HepG2 (cell line): ENCODE measurements at regions not wholly inside any gene's neighbourhood (a gene's known extent, or its start where the extent isn't known, plus 50 kb on each side); places are given as distances from the start of the nearest gene placed in this dataset.

Experiments
- GFI1 ChIP-seq: sonication (generic); formaldehyde crosslinking; IDR thresholded peaks from 2 replicates; pipeline ENCODE4 v1.5.0; 2020; ENCODE audit warnings: missing genetic modification reagents, mild to moderate bottlenecking, borderline replicate concordance
- HMG20A ChIP-seq: IDR thresholded peaks from 2 replicates; pipeline ENCODE4 v1.6.1; 2016; ENCODE audit warnings: borderline replicate concordance
- KLF15 ChIP-seq: sonication (generic); formaldehyde crosslinking; IDR thresholded peaks from 2 replicates; pipeline ENCODE4 v1.8.1; 2023; ENCODE audit warnings: borderline replicate concordance, mild to moderate bottlenecking, inconsistent platforms, missing genetic modification reagents, mixed read lengths
- PHF8 ChIP-seq: sonication (generic); formaldehyde crosslinking; IDR thresholded peaks from 2 replicates; pipeline ENCODE4 v1.5.0; 2020; ENCODE audit warnings: missing genetic modification reagents
- POLR2G ChIP-seq: fragments of 200-400 bp; formaldehyde crosslinking; IDR thresholded peaks from 2 replicates; pipeline ENCODE4 v1.6.1; 2018; ENCODE audit warnings: mild to moderate bottlenecking, low read depth, low read length, moderate library complexity
- PRMT3 ChIP-seq: sonication (generic); formaldehyde crosslinking; IDR thresholded peaks from 2 replicates; pipeline ENCODE4 v1.8.1; 2022; ENCODE audit warnings: low read depth, mild to moderate bottlenecking, moderate library complexity, missing genetic modification reagents, borderline replicate concordance
- SRSF4 ChIP-seq: fragments of 200-400 bp; formaldehyde crosslinking; IDR thresholded peaks from one replicate; pipeline ENCODE4 v1.6.1; 2018; ENCODE audit warnings: mild to moderate bottlenecking, low read depth, low read length, moderate library complexity; ENCODE audit not compliant: poor library complexity, severe bottlenecking
- STAT5B ChIP-seq: sonication (generic); formaldehyde crosslinking; IDR thresholded peaks from 2 replicates; pipeline ENCODE4 v1.4.0; 2020; ENCODE audit warnings: missing genetic modification reagents
- SYNCRIP ChIP-seq: fragments of 200-400 bp; formaldehyde crosslinking; IDR thresholded peaks from 2 replicates; pipeline ENCODE4 v1.6.1; 2018; ENCODE audit warnings: mild to moderate bottlenecking, low read depth, low read length; ENCODE audit not compliant: insufficient read depth
- ZBTB10 ChIP-seq: sonication (generic); formaldehyde crosslinking; IDR thresholded peaks from 2 replicates; pipeline ENCODE4 v1.4.0; 2020; ENCODE audit warnings: missing genetic modification reagents, borderline replicate concordance
- ZNF136 ChIP-seq: sonication (generic); formaldehyde crosslinking; IDR thresholded peaks from 2 replicates; pipeline ENCODE4 v1.8.1; 2022; ENCODE audit warnings: low read depth, mild to moderate bottlenecking, moderate library complexity, missing genetic modification reagents
- ZNF230 ChIP-seq: sonication (generic); formaldehyde crosslinking; IDR thresholded peaks from 2 replicates; pipeline ENCODE4 v1.4.0; 2020; ENCODE audit warnings: mild to moderate bottlenecking, missing genetic modification reagents
- ZNF24 ChIP-seq: fragments of 450-650 bp; IDR thresholded peaks from 2 replicates; pipeline ENCODE4 v1.6.1; 2017; ENCODE audit warnings: antibody characterized with exemption, mild to moderate bottlenecking
- ZNF513 ChIP-seq: sonication (generic); formaldehyde crosslinking; conservative IDR thresholded peaks from 2 replicates; pipeline ENCODE4 v1.5.0; 2020; ENCODE audit warnings: missing genetic modification reagents
- ZNF569 ChIP-seq: sonication (generic); formaldehyde crosslinking; IDR thresholded peaks from 2 replicates; pipeline ENCODE4 v1.5.0; 2020; ENCODE audit warnings: mild to moderate bottlenecking, missing genetic modification reagents, moderate library complexity, borderline replicate concordance
- ZNF703 ChIP-seq: sonication (generic); formaldehyde crosslinking; IDR thresholded peaks from 2 replicates; pipeline ENCODE4 v1.5.1; 2020; ENCODE audit warnings: missing genetic modification reagents, mild to moderate bottlenecking, moderate library complexity, borderline replicate concordance
- ZNF773 ChIP-seq: sonication (generic); formaldehyde crosslinking; IDR thresholded peaks from 2 replicates; pipeline ENCODE4 v1.4.0; 2020; ENCODE audit warnings: missing genetic modification reagents, borderline replicate concordance

- TF ChIP-seq POLR2G (no peak), HMG20A (CRISPR knock-in tag) (peak; percentile 94), ZNF24 (no peak), ZNF569 (CRISPR knock-in tag) (no peak), ZBTB10 (no peak; the same call in 1 of the 2 replicates), STAT5B (CRISPR knock-in tag) (0 out of 2 replicates have a peak, but pooled peaks have one; percentile 39), ZNF773 (no peak), GFI1 (peak; percentile 81), PRMT3 (no peak), ZNF230 (CRISPR knock-in tag) (no peak), PHF8 (peak; percentile 40; the same call in 1 of the 2 replicates), KLF15 (CRISPR knock-in tag) (no peak), ZNF513 (CRISPR knock-in tag) (no peak), SRSF4 (no peak), ZNF703 (no peak; the same call in 1 of the 2 replicates), SYNCRIP (no peak), ZNF136 (CRISPR knock-in tag) (no peak)
Measured at GRCh38 chr9:113652355-113653152, 189.0 kb downstream of the RGS3 start (continued).
